Stimulated activated naive CD8-positive, alpha-beta T cell treated with anti-CD3 and anti-CD28 coated beads, Interleukin-15, Interleukin-2, amounts not matched to agents 100 ng/mL and 50 ng/mL, for 24 hours (primary cell): ENCODE measurements at regions not wholly inside any gene's neighbourhood (a gene's known extent, or its start where the extent isn't known, plus 50 kb on each side); places are given as distances from the start of the nearest gene placed in this dataset.

ENCODE experiments used
- H3K27ac Mint-ChIP-seq: one replicate; pipeline ENCODE4 v1.8.0; 2021; ENCODE audit warnings: mild to moderate bottlenecking, mixed read lengths
- H3K27me3 Mint-ChIP-seq: one replicate; pipeline ENCODE4 v1.8.0; 2021; ENCODE audit warnings: mixed read lengths
- H3K36me3 Mint-ChIP-seq: one replicate; pipeline ENCODE4 v1.8.0; 2021; ENCODE audit warnings: low read depth, mixed read lengths
- H3K4me1 Mint-ChIP-seq: one replicate; pipeline ENCODE4 v1.8.0; 2021; ENCODE audit warnings: low read depth, mixed read lengths
- H3K4me3 Mint-ChIP-seq: one replicate; pipeline ENCODE4 v1.8.0; 2021; ENCODE audit warnings: mild to moderate bottlenecking, mixed read lengths
- H3K9me3 Mint-ChIP-seq: one replicate; pipeline ENCODE4 v1.8.0; 2021; ENCODE audit warnings: mixed read lengths

- Mint-ChIP-seq H3K27ac (no peak overlapping the region), H3K4me3 (no peak overlapping the region), H3K36me3 (peaks cover 44% of the 10 kb centered on the region), H3K27me3 (no peaks in the 10 kb centered on the region), H3K4me1 (peaks cover 6% of the 10 kb centered on the region), H3K9me3 (no peaks in the 10 kb centered on the region)
Measured at GRCh38 chr14:95432144-95433093, 84.0 kb downstream of the SYNE3 start.

DNA sequence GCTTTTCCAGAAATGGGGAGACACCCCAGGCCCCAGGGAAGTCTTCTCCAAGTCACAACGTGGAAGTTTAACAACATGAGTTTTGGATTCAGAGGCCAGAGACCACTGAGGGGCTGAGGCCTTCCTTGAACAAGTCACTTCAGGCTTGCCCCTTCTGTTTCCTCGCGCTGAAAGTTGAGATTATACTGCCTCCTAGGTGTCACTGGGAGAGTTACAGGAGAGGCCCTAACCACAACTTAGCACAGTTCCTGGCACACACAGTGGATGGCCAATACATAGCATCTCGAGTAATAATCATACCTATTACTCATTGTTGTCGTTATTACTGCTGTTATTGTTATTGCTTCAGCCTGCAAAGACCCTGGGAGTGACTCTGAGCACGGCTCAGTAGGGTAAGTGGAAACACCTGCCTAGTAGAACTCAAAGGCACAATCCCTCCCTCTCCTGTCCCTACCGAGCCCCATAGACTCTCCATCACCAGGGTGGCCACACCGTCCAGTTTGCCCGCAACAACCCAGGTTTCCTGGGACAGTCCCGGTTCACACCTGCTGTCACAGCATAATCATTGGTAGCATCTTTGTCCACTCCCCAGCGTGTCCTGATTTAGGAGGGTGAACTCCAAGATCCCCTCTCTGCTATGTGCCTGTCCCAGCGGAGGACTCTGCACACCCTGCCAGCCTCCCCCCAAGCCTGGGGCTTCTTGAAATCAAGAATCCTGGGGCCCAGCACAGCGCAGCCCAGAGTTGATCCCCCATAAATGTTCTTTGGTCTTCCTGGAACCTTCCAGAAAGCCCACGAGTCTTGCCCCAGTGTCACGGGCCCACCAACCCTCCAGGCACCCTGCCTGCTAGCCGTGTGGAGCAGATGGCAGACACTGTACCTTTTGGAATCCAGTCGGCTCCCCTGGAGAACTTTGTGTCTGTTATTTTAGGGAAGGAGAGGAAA, 85.0 kb downstream of the SYNE3 start:
- Mint-ChIP-seq H3K4me1 (peaks cover 4% of the 10 kb centered on the region), H3K27ac (no peak overlapping the region), H3K9me3 (no peaks in the 10 kb centered on the region), H3K4me3 (no peak overlapping the region), H3K27me3 (no peaks in the 10 kb centered on the region), H3K36me3 (peaks cover 41% of the 10 kb centered on the region)

DNA sequence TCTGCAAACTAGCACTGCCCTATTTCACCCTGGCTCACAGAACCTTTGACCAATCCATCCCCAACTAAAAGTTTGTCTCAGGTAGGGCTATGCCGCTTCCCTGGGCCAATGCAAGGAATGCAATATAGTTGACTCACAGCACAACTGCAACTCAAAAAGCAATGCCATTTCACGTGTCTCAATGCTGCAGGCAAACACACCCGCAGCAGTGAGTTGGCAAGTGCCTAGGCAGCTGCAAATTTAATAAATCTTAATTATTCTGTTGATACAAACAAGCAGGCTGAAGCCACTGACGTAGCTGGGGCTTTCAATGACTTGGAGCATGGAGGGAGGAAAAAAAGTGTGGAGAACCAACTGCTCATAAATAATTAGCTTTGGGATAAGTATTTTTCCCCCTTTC, 87.9 kb downstream of the SYNE3 start:
- peaks cover 4% of the 10 kb centered on the region for H3K4me1 Mint-ChIP-seq
- H3K4me3 Mint-ChIP-seq, result no peak overlapping the region
- no peaks in the 10 kb centered on the region for H3K27me3 Mint-ChIP-seq
- H3K36me3 Mint-ChIP-seq, result peaks cover 30% of the 10 kb centered on the region
- no peak overlapping the region for H3K27ac Mint-ChIP-seq
- H3K9me3 Mint-ChIP-seq, result no peaks in the 10 kb centered on the region

DNA sequence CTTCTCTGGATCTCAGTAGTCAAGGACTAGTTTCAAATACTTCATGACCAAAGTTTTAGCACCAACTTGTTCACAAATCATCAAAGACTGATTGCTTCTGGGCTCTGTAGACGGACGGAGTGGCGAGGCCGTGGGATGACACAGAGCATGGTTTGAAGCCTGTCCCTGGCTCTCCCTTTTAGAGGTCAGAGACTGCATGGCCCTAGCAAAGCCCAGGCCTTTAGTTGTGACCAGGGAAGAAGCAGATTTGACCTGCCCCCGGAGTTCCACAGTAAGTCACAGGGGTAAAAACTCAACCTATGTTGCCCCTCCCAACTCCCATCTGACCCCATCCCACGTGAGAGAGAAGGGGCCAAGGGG, 90.4 kb downstream of the SYNE3 start:
- Mint-ChIP-seq H3K27ac (no peak overlapping the region), H3K36me3 (peaks cover 40% of the 10 kb centered on the region), H3K4me3 (no peak overlapping the region), H3K27me3 (no peaks in the 10 kb centered on the region), H3K4me1 (peaks cover 4% of the 10 kb centered on the region), H3K9me3 (peaks cover 5% of the 10 kb centered on the region)

GRCh38 chr14:95425369-95426115, 90.9 kb downstream of the SYNE3 start:
- Mint-ChIP-seq H3K27me3 (no peaks in the 10 kb centered on the region), H3K27ac (no peak overlapping the region), H3K9me3 (peaks cover 5% of the 10 kb centered on the region), H3K36me3 (peaks cover 46% of the 10 kb centered on the region), H3K4me1 (peaks cover 4% of the 10 kb centered on the region), H3K4me3 (no peak overlapping the region)

- no peak overlapping the region for H3K27ac Mint-ChIP-seq
- no peak overlapping the region for H3K4me3 Mint-ChIP-seq
Measured at GRCh38 chr14:95424529-95424928, 91.9 kb downstream of the SYNE3 start.

DNA sequence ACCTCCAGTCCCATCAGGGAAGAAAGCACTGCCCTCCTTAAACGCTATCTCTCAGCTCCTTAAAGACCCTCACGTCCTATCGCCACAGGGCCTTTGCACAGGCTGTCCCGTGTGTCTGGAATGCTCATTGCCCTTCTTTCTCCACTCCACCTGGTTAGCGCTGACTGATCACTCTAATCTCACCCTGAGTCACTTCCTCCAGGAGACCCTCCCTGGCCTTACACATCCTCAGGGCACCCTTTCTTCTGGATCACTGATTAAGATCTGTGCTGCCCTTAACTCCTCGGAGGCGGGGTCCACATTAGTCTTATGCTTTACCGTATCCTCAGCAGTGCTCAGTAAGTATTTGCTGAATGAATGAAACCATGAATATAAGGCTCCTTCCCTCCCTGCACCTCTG, 94.7 kb downstream of the SYNE3 start:
- peaks cover 39% of the 10 kb centered on the region for H3K36me3 Mint-ChIP-seq
- no peaks in the 10 kb centered on the region for H3K27me3 Mint-ChIP-seq
- no peak overlapping the region for H3K4me3 Mint-ChIP-seq
- peaks cover 9% of the 10 kb centered on the region for H3K9me3 Mint-ChIP-seq
- no peaks in the 10 kb centered on the region for H3K4me1 Mint-ChIP-seq
- H3K27ac Mint-ChIP-seq, result no peak overlapping the region

More at GRCh38 chr14:95424529-95424928, 91.9 kb downstream of the SYNE3 start:
- H3K27me3 Mint-ChIP-seq, result no peaks in the 10 kb centered on the region
- H3K9me3 Mint-ChIP-seq, result peaks cover 8% of the 10 kb centered on the region
- H3K36me3 Mint-ChIP-seq, result peaks cover 44% of the 10 kb centered on the region
- peaks cover 4% of the 10 kb centered on the region for H3K4me1 Mint-ChIP-seq

DNA sequence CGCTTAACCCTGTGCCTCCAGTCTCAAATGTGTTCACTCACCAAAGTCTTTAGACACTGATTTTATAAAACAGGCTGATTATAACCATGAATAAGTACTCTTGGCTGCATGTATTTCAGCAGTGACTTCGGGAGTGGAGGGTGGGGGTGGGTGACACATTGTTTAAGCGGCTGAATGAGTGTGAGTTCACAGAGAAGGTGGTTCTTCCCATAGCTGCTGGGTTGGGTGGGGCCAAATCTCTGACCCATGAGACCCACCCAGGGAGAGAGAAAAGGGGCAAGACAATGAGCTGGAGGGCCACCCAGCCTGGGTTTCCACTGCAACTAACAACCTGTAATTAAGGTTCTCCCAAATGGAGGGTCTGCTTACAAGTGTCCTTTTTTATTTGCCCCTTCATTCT, 96.4 kb downstream of the SYNE3 start:
- Mint-ChIP-seq H3K4me1 (no peaks in the 10 kb centered on the region), H3K36me3 (peaks cover 31% of the 10 kb centered on the region), H3K27ac (no peak overlapping the region), H3K27me3 (no peaks in the 10 kb centered on the region), H3K9me3 (peaks cover 9% of the 10 kb centered on the region), H3K4me3 (no peak overlapping the region)

- Mint-ChIP-seq H3K9me3 (peaks cover 9% of the 10 kb centered on the region), H3K27ac (no peak overlapping the region), H3K4me1 (no peaks in the 10 kb centered on the region), H3K36me3 (peaks cover 31% of the 10 kb centered on the region), H3K27me3 (no peaks in the 10 kb centered on the region), H3K4me3 (no peak overlapping the region)
Measured at GRCh38 chr14:95419569-95419968, 96.9 kb downstream of the SYNE3 start.

DNA sequence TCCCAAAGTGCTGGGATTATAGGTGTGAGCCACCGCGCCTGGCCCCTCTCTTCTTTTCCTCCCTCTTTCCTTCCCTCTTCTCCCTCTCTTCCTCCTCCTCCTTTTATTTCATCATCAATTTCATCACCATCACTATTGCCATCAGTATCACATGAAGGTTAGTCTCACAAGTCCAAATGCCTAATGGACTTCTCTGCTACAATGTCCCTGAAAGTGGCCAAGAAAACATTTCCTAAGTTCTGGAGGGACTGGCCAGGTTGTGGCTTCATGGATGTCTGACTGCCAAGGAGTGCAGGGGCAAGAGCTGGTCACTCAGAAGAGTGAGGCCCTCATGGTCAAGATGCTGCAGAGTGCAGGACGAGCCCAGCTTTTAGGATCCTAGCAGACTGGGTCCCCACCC, 97.6 kb downstream of the SYNE3 start:
- H3K4me1 Mint-ChIP-seq, result no peaks in the 10 kb centered on the region
- H3K27me3 Mint-ChIP-seq, result no peaks in the 10 kb centered on the region
- H3K4me3 Mint-ChIP-seq, result no peak overlapping the region
- H3K27ac Mint-ChIP-seq, result no peak overlapping the region
- H3K36me3 Mint-ChIP-seq, result peaks cover 31% of the 10 kb centered on the region
- H3K9me3 Mint-ChIP-seq, result peaks cover 9% of the 10 kb centered on the region

DNA sequence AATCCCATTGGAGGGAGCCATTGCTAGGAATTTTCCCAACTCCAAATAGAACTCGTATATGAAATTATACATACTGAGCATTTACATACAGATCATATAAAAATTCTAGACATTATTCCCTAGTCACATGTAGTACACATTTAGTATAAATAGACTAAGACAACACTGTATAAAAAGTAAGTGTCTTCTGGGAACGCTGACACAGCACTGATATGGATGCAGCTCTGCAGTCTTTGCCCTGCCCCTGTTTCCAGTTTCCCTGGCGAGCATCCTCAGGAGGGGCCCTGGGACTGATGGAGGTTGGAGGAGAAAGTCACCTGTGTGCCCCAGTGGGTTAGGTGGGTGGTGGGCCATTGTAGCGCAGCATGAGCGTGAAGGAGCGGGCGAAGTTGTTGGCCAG, 97.8 kb upstream of the CLMN start:
- no peaks in the 10 kb centered on the region for H3K4me1 Mint-ChIP-seq
- H3K9me3 Mint-ChIP-seq, result peaks cover 9% of the 10 kb centered on the region
- H3K27me3 Mint-ChIP-seq, result no peaks in the 10 kb centered on the region
- H3K4me3 Mint-ChIP-seq, result no peak overlapping the region
- H3K27ac Mint-ChIP-seq, result no peak overlapping the region
- H3K36me3 Mint-ChIP-seq, result peaks cover 26% of the 10 kb centered on the region

DNA sequence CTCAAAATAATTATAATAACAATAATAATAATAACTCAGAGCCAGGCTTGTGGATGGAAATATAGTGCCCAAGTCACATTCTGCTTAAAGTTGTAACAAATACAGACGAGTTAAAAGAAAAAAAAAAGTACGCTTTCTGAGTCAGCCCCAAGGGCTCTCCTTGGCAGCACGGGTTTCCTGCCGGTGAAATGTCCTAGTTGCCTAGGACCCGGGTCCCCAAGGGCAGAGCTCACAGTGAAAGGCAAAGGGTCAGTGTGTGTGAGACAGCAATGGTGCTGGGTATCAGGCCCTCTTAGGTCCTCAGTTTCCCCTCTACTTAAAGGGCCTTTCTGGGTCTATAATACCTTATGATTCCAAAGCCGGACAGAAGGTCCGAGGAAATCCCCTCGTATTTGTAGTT, 96.3 kb upstream of the CLMN start:
- H3K27ac Mint-ChIP-seq, result no peak overlapping the region
- H3K9me3 Mint-ChIP-seq, result peaks cover 4% of the 10 kb centered on the region
- H3K36me3 Mint-ChIP-seq, result peaks cover 18% of the 10 kb centered on the region

GRCh38 chr14:95413289-95414215, 93.8 kb upstream of the CLMN start:
- no peak overlapping the region for H3K4me3 Mint-ChIP-seq
- no peak overlapping the region for H3K27ac Mint-ChIP-seq
- H3K27me3 Mint-ChIP-seq, result no peaks in the 10 kb centered on the region
- H3K36me3 Mint-ChIP-seq, result peaks cover 4% of the 10 kb centered on the region
- H3K4me1 Mint-ChIP-seq, result no peaks in the 10 kb centered on the region
- H3K9me3 Mint-ChIP-seq, result no peaks in the 10 kb centered on the region

More for the DNA sequence above, 96.3 kb upstream of the CLMN start:
- no peaks in the 10 kb centered on the region for H3K4me1 Mint-ChIP-seq
- H3K27me3 Mint-ChIP-seq, result no peaks in the 10 kb centered on the region
- H3K4me3 Mint-ChIP-seq, result no peak overlapping the region

- Mint-ChIP-seq H3K27me3 (no peaks in the 10 kb centered on the region), H3K9me3 (no peaks in the 10 kb centered on the region), H3K36me3 (peaks cover 9% of the 10 kb centered on the region), H3K4me3 (no peak overlapping the region), H3K4me1 (no peaks in the 10 kb centered on the region), H3K27ac (no peak overlapping the region)
Measured at GRCh38 chr14:95410838-95411237, 91.1 kb upstream of the CLMN start.
